WTC11 (cell line): ENCODE measurements at regions not wholly inside any gene's neighbourhood (a gene's known extent, or its start where the extent isn't known, plus 50 kb on each side); places are given as distances from the start of the nearest gene placed in this dataset.
A peak's percentile ranks its signal among the peaks of the same experiment; 100 is the strongest.

ENCODE experiments used
- ATAC-seq: fragments of 200-7000 bp; cut with Tn5 transposase; 2 replicates; pipeline ENCODE4 v1.10.0; 2021; ENCODE audit warnings: mild to moderate bottlenecking, moderate library complexity
- CTCF ChIA-PET: fragments of 300-600 bp; sonication (Branson Sonifier 250); formaldehyde crosslinking; loops from one replicate; lab custom pipeline; 2021; ENCODE audit warnings: antibody characterized with exemption; lab: Charles Lee
- POLR2A ChIA-PET: fragments of 350-600 bp; sonication (Branson Sonifier 250); formaldehyde crosslinking; loops from one replicate; lab custom pipeline; 2021; ENCODE audit warnings: antibody characterized with exemption; lab: Charles Lee
- DNase-seq: peaks from one replicate; pipeline ENCODE4 v3.0.0; 2021; ENCODE audit warnings: low spot score
- H3K27ac Mint-ChIP-seq: 2 replicates; pipeline ENCODE4 v1.8.0; 2021; ENCODE audit warnings: mixed read lengths
- H3K27me3 Mint-ChIP-seq: 2 replicates; pipeline ENCODE4 v1.8.0; 2021; ENCODE audit warnings: low read depth, mild to moderate bottlenecking, moderate library complexity, mixed read lengths
- H3K36me3 Mint-ChIP-seq: 2 replicates; pipeline ENCODE4 v1.8.0; 2021; ENCODE audit warnings: mixed read lengths
- H3K4me1 Mint-ChIP-seq: 2 replicates; pipeline ENCODE4 v1.8.0; 2022; ENCODE audit warnings: mixed read lengths
- H3K4me3 Mint-ChIP-seq: 2 replicates; pipeline ENCODE4 v1.8.0; 2021; ENCODE audit warnings: mild to moderate bottlenecking, moderate library complexity, mixed read lengths
- H3K9me3 Mint-ChIP-seq: 2 replicates; pipeline ENCODE4 v1.8.0; 2021; ENCODE audit warnings: mixed read lengths
- ATF2 ChIP-seq: sonication (generic); formaldehyde crosslinking; IDR thresholded peaks from 2 replicates; pipeline ENCODE4 v1.8.1; 2022; ENCODE audit warnings: low read depth, missing genetic modification reagents, borderline replicate concordance
- CBFB ChIP-seq: sonication (generic); formaldehyde crosslinking; IDR thresholded peaks from 2 replicates; pipeline ENCODE4 v1.8.1; 2022; ENCODE audit warnings: mild to moderate bottlenecking, low read depth, missing genetic modification reagents
- CREB1 ChIP-seq: sonication (generic); formaldehyde crosslinking; IDR thresholded peaks from 2 replicates; pipeline ENCODE4 v1.8.0; 2023; ENCODE audit warnings: mild to moderate bottlenecking, missing genetic modification reagents
- E2F5 ChIP-seq: sonication (generic); formaldehyde crosslinking; IDR thresholded peaks from 2 replicates; pipeline ENCODE4 v1.8.1; 2022; ENCODE audit warnings: mild to moderate bottlenecking, moderate library complexity, missing genetic modification reagents
- FOXK1 ChIP-seq: sonication (generic); formaldehyde crosslinking; IDR thresholded peaks from 2 replicates; pipeline ENCODE4 v1.8.0; 2022; ENCODE audit warnings: mild to moderate bottlenecking, moderate library complexity, missing genetic modification reagents
- FOXP1 ChIP-seq: sonication (generic); formaldehyde crosslinking; IDR thresholded peaks from 2 replicates; pipeline ENCODE4 v1.8.0; 2022; ENCODE audit warnings: missing genetic modification reagents, mild to moderate bottlenecking, moderate library complexity, borderline replicate concordance
- GTF2I ChIP-seq: fragments of 250-450 bp; sonication (Bioruptor Pico); conservative IDR thresholded peaks from 2 replicates; pipeline ENCODE4 v1.4.0; 2021; ENCODE audit warnings: mild to moderate bottlenecking
- KAT7 ChIP-seq: sonication (generic); formaldehyde crosslinking; IDR thresholded peaks from 2 replicates; pipeline ENCODE4 v1.8.1; 2023; ENCODE audit warnings: missing genetic modification reagents, mild to moderate bottlenecking, borderline replicate concordance
- MLX ChIP-seq: sonication (generic); formaldehyde crosslinking; IDR thresholded peaks from 2 replicates; pipeline ENCODE4 v1.8.1; 2023; ENCODE audit warnings: mild to moderate bottlenecking, missing genetic modification reagents, moderate library complexity
- SOX15 ChIP-seq: fragments of 250-450 bp; sonication (Bioruptor Pico); IDR thresholded peaks from 2 replicates; pipeline ENCODE4 v1.9.0; 2021; ENCODE audit warnings: mild to moderate bottlenecking
- TEAD1 ChIP-seq: sonication (generic); formaldehyde crosslinking; IDR thresholded peaks from 2 replicates; pipeline ENCODE4 v1.8.0; 2022; ENCODE audit warnings: mild to moderate bottlenecking, missing genetic modification reagents
- ZNF138 ChIP-seq: sonication (generic); formaldehyde crosslinking; conservative IDR thresholded peaks from 2 replicates; pipeline ENCODE4 v1.8.1; 2022; ENCODE audit warnings: mild to moderate bottlenecking, moderate library complexity, missing genetic modification reagents
- ZNF396 ChIP-seq: fragments of 250-450 bp; sonication (Bioruptor Pico); IDR thresholded peaks from 2 replicates; pipeline ENCODE4 v1.8.0; 2021; ENCODE audit warnings: mild to moderate bottlenecking, moderate library complexity, borderline replicate concordance
- TF ChIP-seq, protein P1 (sequence below): sonication (generic); formaldehyde crosslinking; conservative IDR thresholded peaks from 2 replicates; pipeline ENCODE4 v1.8.1; 2022; ENCODE audit warnings: mild to moderate bottlenecking, missing genetic modification reagents
- TF ChIP-seq, protein P2 (sequence below): sonication (generic); formaldehyde crosslinking; IDR thresholded peaks from 2 replicates; pipeline ENCODE4 v1.8.1; 2023; ENCODE audit warnings: mild to moderate bottlenecking, missing genetic modification reagents, borderline replicate concordance
- TF ChIP-seq, protein P3 (sequence below): fragments of 250-450 bp; sonication (Bioruptor Pico); IDR thresholded peaks from 2 replicates; pipeline ENCODE4 v2.1.2; 2022; ENCODE audit warnings: mild to moderate bottlenecking, moderate library complexity
- TF ChIP-seq, protein P4 (sequence below): sonication (generic); formaldehyde crosslinking; IDR thresholded peaks from 2 replicates; pipeline ENCODE4 v1.8.1; 2022; ENCODE audit warnings: low read depth, mild to moderate bottlenecking, moderate library complexity, missing genetic modification reagents, borderline replicate concordance
- TF ChIP-seq, protein P5 (sequence below): sonication (generic); formaldehyde crosslinking; IDR thresholded peaks from 2 replicates; pipeline ENCODE4 v1.8.1; 2022; ENCODE audit warnings: mild to moderate bottlenecking, missing genetic modification reagents, moderate library complexity, borderline replicate concordance

DNA sequence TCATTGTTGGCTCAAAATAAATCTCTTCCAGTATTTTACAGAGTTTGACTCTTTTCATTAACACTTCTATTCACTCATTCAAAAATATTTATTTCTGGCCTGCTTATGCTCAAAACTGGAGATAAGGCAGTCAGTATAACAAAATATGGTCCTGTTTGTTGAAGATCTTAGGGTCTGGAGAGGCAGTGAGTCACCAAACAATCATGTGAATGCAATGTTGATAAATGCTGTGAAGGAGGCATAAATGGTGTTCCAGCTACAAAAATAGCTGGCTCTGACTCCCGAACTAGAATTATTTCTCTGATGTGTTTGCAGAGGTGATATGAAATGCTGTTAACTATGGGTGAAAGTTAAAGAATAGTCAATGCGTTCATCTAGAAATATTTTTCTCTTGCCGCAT lies 390.6 kb downstream of the AASDHPPT start:
- no peaks in the 10 kb centered on the region for H3K27me3 Mint-ChIP-seq
- CTCF ChIA-PET: no interaction called here

DNA sequence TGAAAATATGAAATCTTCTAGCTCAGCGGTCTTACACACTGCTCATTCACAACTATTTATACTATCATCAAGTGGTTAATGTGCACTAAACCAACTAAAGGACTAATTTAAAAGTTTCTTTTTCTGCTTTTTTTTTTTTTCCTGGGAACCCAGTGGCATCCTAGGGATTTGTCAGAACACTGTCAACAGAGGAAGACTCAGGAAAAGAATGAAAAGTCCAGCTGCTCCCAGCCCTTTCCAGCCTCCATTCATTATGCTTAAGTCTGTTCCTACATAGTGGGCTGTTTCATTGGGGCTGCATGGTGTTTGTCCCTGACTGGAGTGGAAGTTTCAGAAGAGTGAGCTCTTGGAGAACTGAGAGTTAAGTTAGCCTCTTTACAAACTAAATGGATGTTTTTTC lies 391.1 kb downstream of the AASDHPPT start:
- H3K27ac Mint-ChIP-seq: 0 out of 2 replicates have a peak overlapping the region, but pooled peaks have one; percentile 75
- POLR2A ChIA-PET: no interaction called here
- TF ChIP-seq SOX15 (no peak), TEAD1 (CRISPR knock-in tag) (no peak), GTF2I (CRISPR knock-in tag) (no peak), ZNF396 (CRISPR knock-in tag) (no peak), MLX (no peak), ZNF138 (CRISPR knock-in tag) (no peak)
- TF ChIP-seq, protein P1, sequence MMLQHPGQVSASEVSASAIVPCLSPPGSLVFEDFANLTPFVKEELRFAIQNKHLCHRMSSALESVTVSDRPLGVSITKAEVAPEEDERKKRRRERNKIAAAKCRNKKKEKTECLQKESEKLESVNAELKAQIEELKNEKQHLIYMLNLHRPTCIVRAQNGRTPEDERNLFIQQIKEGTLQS (CRISPR knock-in tag): no peak
- TF ChIP-seq, protein P2, sequence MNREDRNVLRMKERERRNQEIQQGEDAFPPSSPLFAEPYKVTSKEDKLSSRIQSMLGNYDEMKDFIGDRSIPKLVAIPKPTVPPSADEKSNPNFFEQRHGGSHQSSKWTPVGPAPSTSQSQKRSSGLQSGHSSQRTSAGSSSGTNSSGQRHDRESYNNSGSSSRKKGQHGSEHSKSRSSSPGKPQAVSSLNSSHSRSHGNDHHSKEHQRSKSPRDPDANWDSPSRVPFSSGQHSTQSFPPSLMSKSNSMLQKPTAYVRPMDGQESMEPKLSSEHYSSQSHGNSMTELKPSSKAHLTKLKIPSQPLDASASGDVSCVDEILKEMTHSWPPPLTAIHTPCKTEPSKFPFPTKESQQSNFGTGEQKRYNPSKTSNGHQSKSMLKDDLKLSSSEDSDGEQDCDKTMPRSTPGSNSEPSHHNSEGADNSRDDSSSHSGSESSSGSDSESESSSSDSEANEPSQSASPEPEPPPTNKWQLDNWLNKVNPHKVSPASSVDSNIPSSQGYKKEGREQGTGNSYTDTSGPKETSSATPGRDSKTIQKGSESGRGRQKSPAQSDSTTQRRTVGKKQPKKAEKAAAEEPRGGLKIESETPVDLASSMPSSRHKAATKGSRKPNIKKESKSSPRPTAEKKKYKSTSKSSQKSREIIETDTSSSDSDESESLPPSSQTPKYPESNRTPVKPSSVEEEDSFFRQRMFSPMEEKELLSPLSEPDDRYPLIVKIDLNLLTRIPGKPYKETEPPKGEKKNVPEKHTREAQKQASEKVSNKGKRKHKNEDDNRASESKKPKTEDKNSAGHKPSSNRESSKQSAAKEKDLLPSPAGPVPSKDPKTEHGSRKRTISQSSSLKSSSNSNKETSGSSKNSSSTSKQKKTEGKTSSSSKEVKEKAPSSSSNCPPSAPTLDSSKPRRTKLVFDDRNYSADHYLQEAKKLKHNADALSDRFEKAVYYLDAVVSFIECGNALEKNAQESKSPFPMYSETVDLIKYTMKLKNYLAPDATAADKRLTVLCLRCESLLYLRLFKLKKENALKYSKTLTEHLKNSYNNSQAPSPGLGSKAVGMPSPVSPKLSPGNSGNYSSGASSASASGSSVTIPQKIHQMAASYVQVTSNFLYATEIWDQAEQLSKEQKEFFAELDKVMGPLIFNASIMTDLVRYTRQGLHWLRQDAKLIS (CRISPR knock-in tag): no peak
- TF ChIP-seq, all 79 proteins: peak for 0
- DNase-seq (no peak), ATAC-seq (no peak)
- H3K27me3 Mint-ChIP-seq: no peaks in the 10 kb centered on the region
- H3K36me3 Mint-ChIP-seq: no peaks in the 10 kb centered on the region
- H3K9me3 Mint-ChIP-seq: peaks cover 5% of the 10 kb centered on the region
- CTCF ChIA-PET: no interaction called here
- no peak overlapping the region for H3K4me3 Mint-ChIP-seq
- H3K4me1 Mint-ChIP-seq: peaks cover 5% of the 10 kb centered on the region; the same call in 1 of the 2 replicates

More for the DNA sequence above, 390.6 kb downstream of the AASDHPPT start:
- ATAC-seq (no peak), DNase-seq (no peak)
- no peak overlapping the region for H3K27ac Mint-ChIP-seq
- TF ChIP-seq FOXK1: no peak
- no peak for TF ChIP-seq CBFB
- TF ChIP-seq, protein P3, sequence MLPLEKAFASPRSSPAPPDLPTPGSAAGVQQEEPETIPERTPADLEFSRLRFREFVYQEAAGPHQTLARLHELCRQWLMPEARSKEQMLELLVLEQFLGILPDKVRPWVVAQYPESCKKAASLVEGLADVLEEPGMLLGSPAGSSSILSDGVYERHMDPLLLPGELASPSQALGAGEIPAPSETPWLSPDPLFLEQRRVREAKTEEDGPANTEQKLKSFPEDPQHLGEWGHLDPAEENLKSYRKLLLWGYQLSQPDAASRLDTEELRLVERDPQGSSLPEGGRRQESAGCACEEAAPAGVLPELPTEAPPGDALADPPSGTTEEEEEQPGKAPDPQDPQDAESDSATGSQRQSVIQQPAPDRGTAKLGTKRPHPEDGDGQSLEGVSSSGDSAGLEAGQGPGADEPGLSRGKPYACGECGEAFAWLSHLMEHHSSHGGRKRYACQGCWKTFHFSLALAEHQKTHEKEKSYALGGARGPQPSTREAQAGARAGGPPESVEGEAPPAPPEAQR (CRISPR knock-in tag): no peak
- TF ChIP-seq, protein P4, sequence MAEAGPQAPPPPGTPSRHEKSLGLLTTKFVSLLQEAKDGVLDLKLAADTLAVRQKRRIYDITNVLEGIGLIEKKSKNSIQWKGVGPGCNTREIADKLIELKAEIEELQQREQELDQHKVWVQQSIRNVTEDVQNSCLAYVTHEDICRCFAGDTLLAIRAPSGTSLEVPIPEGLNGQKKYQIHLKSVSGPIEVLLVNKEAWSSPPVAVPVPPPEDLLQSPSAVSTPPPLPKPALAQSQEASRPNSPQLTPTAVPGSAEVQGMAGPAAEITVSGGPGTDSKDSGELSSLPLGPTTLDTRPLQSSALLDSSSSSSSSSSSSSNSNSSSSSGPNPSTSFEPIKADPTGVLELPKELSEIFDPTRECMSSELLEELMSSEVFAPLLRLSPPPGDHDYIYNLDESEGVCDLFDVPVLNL (CRISPR knock-in tag): no peak
- no peak for TF ChIP-seq KAT7 (CRISPR knock-in tag)
- TF ChIP-seq, protein P5, sequence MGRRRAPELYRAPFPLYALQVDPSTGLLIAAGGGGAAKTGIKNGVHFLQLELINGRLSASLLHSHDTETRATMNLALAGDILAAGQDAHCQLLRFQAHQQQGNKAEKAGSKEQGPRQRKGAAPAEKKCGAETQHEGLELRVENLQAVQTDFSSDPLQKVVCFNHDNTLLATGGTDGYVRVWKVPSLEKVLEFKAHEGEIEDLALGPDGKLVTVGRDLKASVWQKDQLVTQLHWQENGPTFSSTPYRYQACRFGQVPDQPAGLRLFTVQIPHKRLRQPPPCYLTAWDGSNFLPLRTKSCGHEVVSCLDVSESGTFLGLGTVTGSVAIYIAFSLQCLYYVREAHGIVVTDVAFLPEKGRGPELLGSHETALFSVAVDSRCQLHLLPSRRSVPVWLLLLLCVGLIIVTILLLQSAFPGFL (CRISPR knock-in tag): no peak
- no peak for TF ChIP-seq ATF2
- TF ChIP-seq TEAD1 (CRISPR knock-in tag): no peak
- TF ChIP-seq FOXP1 (CRISPR knock-in tag): no peak
- TF ChIP-seq E2F5 (CRISPR knock-in tag): no peak
- TF ChIP-seq CREB1 (CRISPR knock-in tag): no peak
- POLR2A ChIA-PET: no interaction called here
- peaks cover 9% of the 10 kb centered on the region for H3K4me1 Mint-ChIP-seq
- no peaks in the 10 kb centered on the region for H3K36me3 Mint-ChIP-seq
- peaks cover under 1% of the 10 kb centered on the region; the same call in 1 of the 2 replicates for H3K9me3 Mint-ChIP-seq
- H3K4me3 Mint-ChIP-seq: no peak overlapping the region
